Fibroblast of pulmonary artery (primary cell): ENCODE measurements at regions not wholly inside any gene's neighbourhood (a gene's known extent, or its start where the extent isn't known, plus 50 kb on each side); places are given as distances from the start of the nearest gene placed in this dataset.

Experiments
- DNase-seq: peaks from one replicate; pipeline ENCODE4 v3.0.0-alpha.2; 2010; ENCODE audit warnings: low read depth
- H3K4me3 ChIP-seq: replicated peaks from 2 replicates; pipeline ENCODE4 v1.5.1; 2011; ENCODE audit warnings: low read depth, mild to moderate bottlenecking, control low read depth, low read length, moderate library complexity
- CTCF ChIP-seq: IDR thresholded peaks from 2 replicates; pipeline ENCODE4 v1.5.1; 2011; ENCODE audit warnings: mild to moderate bottlenecking, control low read depth, low read length, inconsistent platforms; ENCODE audit errors: missing control alignments

- no peak overlapping the region for H3K4me3 ChIP-seq
- DNase-seq: no peak
- TF ChIP-seq CTCF: no peak
Observed at GRCh38 chr14:97298736-97299135, 501.6 kb downstream of the VRK1 start.

- DNase-seq: no peak
- no peak for TF ChIP-seq CTCF
- no peak overlapping the region for H3K4me3 ChIP-seq
Observed at GRCh38 chr14:97299661-97300060, 502.5 kb downstream of the VRK1 start.

GRCh38 chr14:97301931-97302559 is 504.9 kb downstream of the VRK1 start:
- TF ChIP-seq CTCF: no peak
- no peak overlapping the region for H3K4me3 ChIP-seq
- no peak for DNase-seq

GRCh38 chr14:97306133-97306759 is 509.1 kb downstream of the VRK1 start:
- no peak overlapping the region for H3K4me3 ChIP-seq
- TF ChIP-seq CTCF: no peak
- no peak for DNase-seq

GRCh38 chr14:97306760-97307246 is 509.6 kb downstream of the VRK1 start:
- no peak overlapping the region for H3K4me3 ChIP-seq
- DNase-seq: no peak
- TF ChIP-seq CTCF: no peak

GRCh38 chr14:97311411-97311810 is 514.2 kb downstream of the VRK1 start:
- no peak for DNase-seq
- H3K4me3 ChIP-seq: no peak overlapping the region
- TF ChIP-seq CTCF: no peak

- no peak for TF ChIP-seq CTCF
- DNase-seq: no peak
- no peak overlapping the region for H3K4me3 ChIP-seq
Observed at GRCh38 chr14:97312910-97313309, 515.7 kb downstream of the VRK1 start.
